ENCODE measurements at regions not wholly inside any gene's neighbourhood (a gene's known extent, or its start where the extent isn't known, plus 50 kb on each side); places are given as distances from the start of the nearest gene placed in this dataset.

- no peaks in the 10 kb centered on the region for H3K9me3 Mint-ChIP-seq
- H3K27me3 Mint-ChIP-seq: peaks cover 8% of the 10 kb centered on the region
- no peaks in the 10 kb centered on the region for H3K4me1 Mint-ChIP-seq
- DNase-seq: no peak
- H3K4me3 Mint-ChIP-seq: no peak overlapping the region
- no peak overlapping the region for H3K27ac Mint-ChIP-seq
- H3K36me3 Mint-ChIP-seq: no peaks in the 10 kb centered on the region
These were observed 110.0 kb upstream of the PPARGC1A start for GRCh38 chr4:23999714-24000469.

- no peak overlapping the region for H3K27ac Mint-ChIP-seq
- H3K4me3 Mint-ChIP-seq: no peak overlapping the region
- H3K27me3 Mint-ChIP-seq: no peaks in the 10 kb centered on the region
- no peak for DNase-seq
- no peaks in the 10 kb centered on the region for H3K36me3 Mint-ChIP-seq
- H3K9me3 Mint-ChIP-seq: no peaks in the 10 kb centered on the region
- H3K4me1 Mint-ChIP-seq: no peaks in the 10 kb centered on the region
These were observed 103.5 kb upstream of the PPARGC1A start for GRCh38 chr4:23993373-23993772.

GRCh38 chr4:23991444-23991843 is 101.6 kb upstream of the PPARGC1A start:
- Mint-ChIP-seq H3K36me3 (no peaks in the 10 kb centered on the region), H3K27me3 (no peaks in the 10 kb centered on the region), H3K27ac (no peak overlapping the region), H3K4me3 (no peak overlapping the region), H3K9me3 (no peaks in the 10 kb centered on the region), H3K4me1 (no peaks in the 10 kb centered on the region)
- DNase-seq: no peak

- Mint-ChIP-seq H3K4me1 (no peaks in the 10 kb centered on the region), H3K9me3 (no peaks in the 10 kb centered on the region), H3K27me3 (no peaks in the 10 kb centered on the region), H3K36me3 (no peaks in the 10 kb centered on the region), H3K27ac (no peak overlapping the region), H3K4me3 (no peak overlapping the region)
- DNase-seq: no peak
These were observed 96.4 kb upstream of the PPARGC1A start for GRCh38 chr4:23986270-23986669.

GRCh38 chr4:23981328-23981727 is 91.5 kb upstream of the PPARGC1A start:
- no peaks in the 10 kb centered on the region for H3K36me3 Mint-ChIP-seq
- no peaks in the 10 kb centered on the region for H3K9me3 Mint-ChIP-seq
- H3K27me3 Mint-ChIP-seq: no peaks in the 10 kb centered on the region
- H3K4me3 Mint-ChIP-seq: no peak overlapping the region
- no peaks in the 10 kb centered on the region for H3K4me1 Mint-ChIP-seq
- no peak overlapping the region for H3K27ac Mint-ChIP-seq
- no peak for DNase-seq

- no peaks in the 10 kb centered on the region for H3K4me1 Mint-ChIP-seq
- H3K36me3 Mint-ChIP-seq: no peaks in the 10 kb centered on the region
- no peak overlapping the region for H3K27ac Mint-ChIP-seq
- no peak for DNase-seq
- H3K4me3 Mint-ChIP-seq: no peak overlapping the region
- no peaks in the 10 kb centered on the region for H3K9me3 Mint-ChIP-seq
- H3K27me3 Mint-ChIP-seq: no peaks in the 10 kb centered on the region
These were observed 89.7 kb upstream of the PPARGC1A start for GRCh38 chr4:23979534-23979933.

GRCh38 chr4:23978002-23978401 is 88.2 kb upstream of the PPARGC1A start:
- no peak overlapping the region for H3K27ac Mint-ChIP-seq
- no peak overlapping the region for H3K4me3 Mint-ChIP-seq
- no peaks in the 10 kb centered on the region for H3K9me3 Mint-ChIP-seq
- no peaks in the 10 kb centered on the region for H3K27me3 Mint-ChIP-seq
- DNase-seq: no peak
- H3K36me3 Mint-ChIP-seq: no peaks in the 10 kb centered on the region
- no peaks in the 10 kb centered on the region for H3K4me1 Mint-ChIP-seq

GRCh38 chr4:23976423-23976822 is 86.6 kb upstream of the PPARGC1A start:
- no peak overlapping the region for H3K4me3 Mint-ChIP-seq
- H3K27ac Mint-ChIP-seq: no peak overlapping the region
- H3K36me3 Mint-ChIP-seq: no peaks in the 10 kb centered on the region
- no peaks in the 10 kb centered on the region for H3K9me3 Mint-ChIP-seq
- H3K27me3 Mint-ChIP-seq: no peaks in the 10 kb centered on the region
- no peaks in the 10 kb centered on the region for H3K4me1 Mint-ChIP-seq
- DNase-seq: no peak

- no peak overlapping the region for H3K4me3 Mint-ChIP-seq
- H3K36me3 Mint-ChIP-seq: no peaks in the 10 kb centered on the region
- no peaks in the 10 kb centered on the region for H3K27me3 Mint-ChIP-seq
- no peak overlapping the region for H3K27ac Mint-ChIP-seq
- DNase-seq: no peak
- H3K9me3 Mint-ChIP-seq: no peaks in the 10 kb centered on the region
- no peaks in the 10 kb centered on the region for H3K4me1 Mint-ChIP-seq
These were observed 83.5 kb upstream of the PPARGC1A start for GRCh38 chr4:23973308-23973855.

GRCh38 chr4:23972805-23973204 is 83.0 kb upstream of the PPARGC1A start:
- H3K36me3 Mint-ChIP-seq: no peaks in the 10 kb centered on the region
- H3K27ac Mint-ChIP-seq: no peak overlapping the region
- no peaks in the 10 kb centered on the region for H3K4me1 Mint-ChIP-seq
- H3K4me3 Mint-ChIP-seq: no peak overlapping the region
- no peaks in the 10 kb centered on the region for H3K27me3 Mint-ChIP-seq
- no peaks in the 10 kb centered on the region for H3K9me3 Mint-ChIP-seq
- no peak for DNase-seq

- no peaks in the 10 kb centered on the region for H3K27me3 Mint-ChIP-seq
- H3K4me1 Mint-ChIP-seq: no peaks in the 10 kb centered on the region
- DNase-seq: no peak
- H3K27ac Mint-ChIP-seq: no peak overlapping the region
- H3K36me3 Mint-ChIP-seq: no peaks in the 10 kb centered on the region
- no peaks in the 10 kb centered on the region for H3K9me3 Mint-ChIP-seq
- no peak overlapping the region for H3K4me3 Mint-ChIP-seq
These were observed 82.3 kb upstream of the PPARGC1A start for GRCh38 chr4:23972187-23972586.

GRCh38 chr4:23970201-23970850 is 80.5 kb upstream of the PPARGC1A start:
- H3K27ac Mint-ChIP-seq: no peak overlapping the region
- no peaks in the 10 kb centered on the region for H3K27me3 Mint-ChIP-seq

GRCh38 chr4:23969635-23970145 is 79.8 kb upstream of the PPARGC1A start:
- no peaks in the 10 kb centered on the region for H3K36me3 Mint-ChIP-seq
- H3K4me3 Mint-ChIP-seq: no peak overlapping the region
- H3K27ac Mint-ChIP-seq: no peak overlapping the region
- H3K4me1 Mint-ChIP-seq: no peaks in the 10 kb centered on the region
- no peaks in the 10 kb centered on the region for H3K9me3 Mint-ChIP-seq
- H3K27me3 Mint-ChIP-seq: no peaks in the 10 kb centered on the region
- no peak for DNase-seq

More at GRCh38 chr4:23970201-23970850, 80.5 kb upstream of the PPARGC1A start:
- Mint-ChIP-seq H3K4me3 (no peak overlapping the region), H3K9me3 (no peaks in the 10 kb centered on the region), H3K36me3 (no peaks in the 10 kb centered on the region), H3K4me1 (no peaks in the 10 kb centered on the region)
- DNase-seq: no peak

- no peaks in the 10 kb centered on the region for H3K27me3 Mint-ChIP-seq
- no peak overlapping the region for H3K27ac Mint-ChIP-seq
- H3K9me3 Mint-ChIP-seq: peaks cover 2% of the 10 kb centered on the region
- DNase-seq: no peak
- H3K4me3 Mint-ChIP-seq: no peak overlapping the region
- no peaks in the 10 kb centered on the region for H3K36me3 Mint-ChIP-seq
- no peaks in the 10 kb centered on the region for H3K4me1 Mint-ChIP-seq
These were observed 77.4 kb upstream of the PPARGC1A start for GRCh38 chr4:23967281-23967680.

- H3K4me3 Mint-ChIP-seq: no peak overlapping the region
- no peaks in the 10 kb centered on the region for H3K27me3 Mint-ChIP-seq
- H3K36me3 Mint-ChIP-seq: no peaks in the 10 kb centered on the region
- DNase-seq: no peak
- peaks cover 2% of the 10 kb centered on the region for H3K9me3 Mint-ChIP-seq
- no peaks in the 10 kb centered on the region for H3K4me1 Mint-ChIP-seq
- no peak overlapping the region for H3K27ac Mint-ChIP-seq
These were observed 76.9 kb upstream of the PPARGC1A start for GRCh38 chr4:23966725-23967124.

- peaks cover 2% of the 10 kb centered on the region for H3K9me3 Mint-ChIP-seq
- H3K36me3 Mint-ChIP-seq: no peaks in the 10 kb centered on the region
- H3K27me3 Mint-ChIP-seq: no peaks in the 10 kb centered on the region
- no peak for DNase-seq
- no peak overlapping the region for H3K4me3 Mint-ChIP-seq
- no peak overlapping the region for H3K27ac Mint-ChIP-seq
- H3K4me1 Mint-ChIP-seq: no peaks in the 10 kb centered on the region
These were observed 72.6 kb upstream of the PPARGC1A start for GRCh38 chr4:23962462-23962861.

All from activated naive CD8-positive, alpha-beta T cell treated with anti-CD3 and anti-CD28 coated beads for 36 hours (primary cell).